MCF 10A (cell line): ENCODE measurements at regions not wholly inside any gene's neighbourhood (a gene's known extent, or its start where the extent isn't known, plus 50 kb on each side); places are given as distances from the start of the nearest gene placed in this dataset.

ENCODE experiments used
- BruUV-seq: library from RNA; stranded (reverse); fragments of 400-500 nt; replicated peaks from 2 replicates; lab custom pipeline; 2021; lab: Mats Ljungman, UMichigan
- CTCF ChIA-PET: fragments of 300-600 bp; sonication (Branson Sonifier 250); formaldehyde crosslinking; extraction: SDS; loops from one replicate; lab custom pipeline; 2021; ENCODE audit warnings: antibody characterized with exemption, inconsistent platforms; lab: Yijun Ruan, JAX
- POLR2A ChIA-PET: fragments of 300-600, 350-650 bp; sonication (Branson Sonifier 250); formaldehyde crosslinking; extraction: SDS; loops from one replicate; lab custom pipeline; 2020; ENCODE audit warnings: antibody characterized with exemption, inconsistent platforms; lab: Yijun Ruan, JAX
- DNase-seq: peaks from one replicate; pipeline ENCODE4 v3.0.0-alpha.2; 2018; ENCODE audit not compliant: unreplicated experiment
- H3K27ac Mint-ChIP-seq: one replicate; pipeline ENCODE4 v1.8.0; 2022; ENCODE audit warnings: mild to moderate bottlenecking, low read depth, mixed read lengths; ENCODE audit not compliant: unreplicated experiment
- H3K27me3 Mint-ChIP-seq: one replicate; pipeline ENCODE4 v1.8.0; 2022; ENCODE audit warnings: mixed read lengths; ENCODE audit not compliant: insufficient read depth, unreplicated experiment
- H3K36me3 Mint-ChIP-seq: one replicate; pipeline ENCODE4 v1.8.0; 2022; ENCODE audit warnings: mild to moderate bottlenecking, moderate library complexity, mixed read lengths; ENCODE audit not compliant: insufficient read depth, unreplicated experiment
- H3K4me1 Mint-ChIP-seq: one replicate; pipeline ENCODE4 v1.8.0; 2022; ENCODE audit warnings: mixed read lengths; ENCODE audit not compliant: insufficient read depth, unreplicated experiment
- H3K4me3 Mint-ChIP-seq: one replicate; pipeline ENCODE4 v1.8.0; 2022; ENCODE audit warnings: mild to moderate bottlenecking, moderate library complexity, mixed read lengths; ENCODE audit not compliant: unreplicated experiment
- H3K9me3 Mint-ChIP-seq: one replicate; pipeline ENCODE4 v1.8.0; 2022; ENCODE audit warnings: mixed read lengths; ENCODE audit not compliant: unreplicated experiment
- intact Hi-C: fragments of 100-400 bp; cut with micrococcal nuclease; formaldehyde crosslinking; loops from 2 replicates; pipeline ENCODE4 v1.14.1; 2022
- TF ChIP-seq, protein P1 (sequence below): fragments of 200-600 bp; IDR thresholded peaks from one replicate; pipeline ENCODE4 v1.8.0; 2022; ENCODE audit warnings: antibody characterized with exemption, mild to moderate bottlenecking; ENCODE audit not compliant: unreplicated experiment

- CTCF ChIA-PET = interaction anchor here (0.6 to 0.8 kb wide), 2 partner anchors 108 to 509 kb away, joined by 3 read pairs; no protein-coding TSS in a partner anchor
- BruUV-seq = no TSS peak
- H3K27me3 Mint-ChIP-seq = no peaks in the 10 kb centered on the region
Measured at GRCh38 chr12:24099576-24099975, 150.1 kb upstream of the SOX5 start.

DNA sequence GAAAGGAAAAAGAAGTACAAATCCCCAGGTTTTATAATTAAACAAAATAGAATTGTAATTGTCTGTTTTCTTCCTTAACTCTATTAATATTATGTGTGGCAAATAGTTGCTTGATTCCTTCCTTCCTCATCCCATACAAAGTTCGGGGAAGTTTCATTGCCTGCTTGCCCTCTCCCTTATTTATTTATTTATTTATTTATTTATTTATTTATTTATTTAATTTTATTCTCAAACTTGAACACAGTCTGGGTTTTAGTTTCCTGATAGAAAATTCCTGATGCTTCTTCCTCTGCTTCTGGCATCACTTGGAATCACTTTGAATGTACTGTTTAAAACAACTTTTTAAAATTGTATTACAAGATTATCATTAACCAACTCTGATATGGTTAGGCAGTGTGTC, 145.8 kb upstream of the SOX5 start:
- ChIA-PET CTCF (no interaction called here), POLR2A (no interaction called here)
- no peak overlapping the region for H3K27ac Mint-ChIP-seq
- no peak overlapping the region for H3K4me3 Mint-ChIP-seq
- TF ChIP-seq, protein P1, sequence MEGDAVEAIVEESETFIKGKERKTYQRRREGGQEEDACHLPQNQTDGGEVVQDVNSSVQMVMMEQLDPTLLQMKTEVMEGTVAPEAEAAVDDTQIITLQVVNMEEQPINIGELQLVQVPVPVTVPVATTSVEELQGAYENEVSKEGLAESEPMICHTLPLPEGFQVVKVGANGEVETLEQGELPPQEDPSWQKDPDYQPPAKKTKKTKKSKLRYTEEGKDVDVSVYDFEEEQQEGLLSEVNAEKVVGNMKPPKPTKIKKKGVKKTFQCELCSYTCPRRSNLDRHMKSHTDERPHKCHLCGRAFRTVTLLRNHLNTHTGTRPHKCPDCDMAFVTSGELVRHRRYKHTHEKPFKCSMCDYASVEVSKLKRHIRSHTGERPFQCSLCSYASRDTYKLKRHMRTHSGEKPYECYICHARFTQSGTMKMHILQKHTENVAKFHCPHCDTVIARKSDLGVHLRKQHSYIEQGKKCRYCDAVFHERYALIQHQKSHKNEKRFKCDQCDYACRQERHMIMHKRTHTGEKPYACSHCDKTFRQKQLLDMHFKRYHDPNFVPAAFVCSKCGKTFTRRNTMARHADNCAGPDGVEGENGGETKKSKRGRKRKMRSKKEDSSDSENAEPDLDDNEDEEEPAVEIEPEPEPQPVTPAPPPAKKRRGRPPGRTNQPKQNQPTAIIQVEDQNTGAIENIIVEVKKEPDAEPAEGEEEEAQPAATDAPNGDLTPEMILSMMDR = no peak
- no peaks in the 10 kb centered on the region for H3K9me3 Mint-ChIP-seq
- no TSS peak for BruUV-seq
- no peaks in the 10 kb centered on the region for H3K27me3 Mint-ChIP-seq
- no peaks in the 10 kb centered on the region for H3K36me3 Mint-ChIP-seq
- no peaks in the 10 kb centered on the region for H3K4me1 Mint-ChIP-seq
- no peak for DNase-seq
- intact Hi-C loops = no loop called here

More at GRCh38 chr12:24099576-24099975, 150.1 kb upstream of the SOX5 start:
- H3K4me3 Mint-ChIP-seq = no peak overlapping the region
- H3K9me3 Mint-ChIP-seq = no peaks in the 10 kb centered on the region
- no peaks in the 10 kb centered on the region for H3K4me1 Mint-ChIP-seq
- no peaks in the 10 kb centered on the region for H3K36me3 Mint-ChIP-seq
- POLR2A ChIA-PET = no interaction called here
- intact Hi-C loops = no loop called here
- no peak overlapping the region for H3K27ac Mint-ChIP-seq
- DNase-seq = no peak
- TF ChIP-seq, protein P1 = no peak

DNA sequence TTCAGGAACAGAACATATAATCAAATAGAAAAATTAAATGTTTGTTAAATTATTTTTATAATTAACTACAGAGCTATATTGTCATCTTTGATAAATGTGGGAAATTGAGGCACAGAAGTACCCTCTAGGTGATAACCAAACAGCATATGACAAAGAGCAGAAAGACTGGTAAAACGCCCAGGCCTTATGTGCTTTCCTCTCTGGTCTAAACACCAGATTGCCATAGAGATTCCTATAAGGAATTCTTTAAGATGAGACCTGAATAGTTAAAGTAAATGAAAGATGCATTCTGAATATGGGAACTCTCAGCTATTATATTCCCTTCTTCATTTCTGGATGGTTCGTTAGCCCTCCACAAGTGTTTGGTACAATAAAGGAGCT, 140.0 kb upstream of the SOX5 start:
- no peaks in the 10 kb centered on the region for H3K36me3 Mint-ChIP-seq
- CTCF ChIA-PET = no interaction called here
- intact Hi-C loops = no loop called here
- TF ChIP-seq, protein P1 = no peak
- no peak overlapping the region for H3K27ac Mint-ChIP-seq
- no peaks in the 10 kb centered on the region for H3K27me3 Mint-ChIP-seq
- POLR2A ChIA-PET = no interaction called here
- DNase-seq = no peak
- no peak overlapping the region for H3K4me3 Mint-ChIP-seq
- no peaks in the 10 kb centered on the region for H3K9me3 Mint-ChIP-seq
- no TSS peak for BruUV-seq
- H3K4me1 Mint-ChIP-seq = no peaks in the 10 kb centered on the region

- CTCF ChIA-PET = no interaction called here
- intact Hi-C loops = no loop called here
- peaks cover 3% of the 10 kb centered on the region for H3K27me3 Mint-ChIP-seq
Measured at GRCh38 chr12:24088751-24089509, 139.5 kb upstream of the SOX5 start.

More at GRCh38 chr12:24088751-24089509, 139.5 kb upstream of the SOX5 start:
- Mint-ChIP-seq H3K27ac (no peak overlapping the region), H3K4me1 (no peaks in the 10 kb centered on the region), H3K36me3 (no peaks in the 10 kb centered on the region), H3K9me3 (no peaks in the 10 kb centered on the region), H3K4me3 (no peak overlapping the region)
- no peak for DNase-seq
- TF ChIP-seq, protein P1 = no peak
- BruUV-seq = no TSS peak
- POLR2A ChIA-PET = interaction anchor here (0.6 kb wide), 1 partner anchor 613 kb away, joined by 3 read pairs; no protein-coding TSS in a partner anchor
